Activated CD8-positive, alpha-beta memory T cell treated with anti-CD3 and anti-CD28 coated beads, Interleukin-2, amount 10 ng/mL, durations not matched to agents 7 days and 5 days (primary cell): ENCODE measurements at regions not wholly inside any gene's neighbourhood (a gene's known extent, or its start where the extent isn't known, plus 50 kb on each side); places are given as distances from the start of the nearest gene placed in this dataset.

ENCODE experiments used
- ATAC-seq: fragments of 150-1000 bp; cut with Tn5 transposase; one replicate; pipeline ENCODE4 v1.10.0; 2021; ENCODE audit warnings: moderate library complexity
- CTCF ChIA-PET: fragments of 350-600 bp; sonication (Branson Sonifier 250); formaldehyde crosslinking; loops from one replicate; lab custom pipeline; 2021; ENCODE audit warnings: antibody characterized with exemption; lab: Charles Lee
- DNase-seq: peaks from one replicate; pipeline ENCODE4 v3.0.0-alpha.2; 2020
- H3K27ac Mint-ChIP-seq: one replicate; pipeline ENCODE4 v1.8.0; 2021; ENCODE audit warnings: mild to moderate bottlenecking, mixed read lengths
- H3K27me3 Mint-ChIP-seq: one replicate; pipeline ENCODE4 v1.8.0; 2021; ENCODE audit warnings: mixed read lengths
- H3K36me3 Mint-ChIP-seq: one replicate; pipeline ENCODE4 v1.8.0; 2021; ENCODE audit warnings: mild to moderate bottlenecking, mixed read lengths
- H3K4me1 Mint-ChIP-seq: one replicate; pipeline ENCODE4 v1.8.0; 2021; ENCODE audit warnings: mixed read lengths
- H3K4me3 Mint-ChIP-seq: one replicate; pipeline ENCODE4 v1.8.0; 2021; ENCODE audit warnings: mild to moderate bottlenecking, moderate library complexity, mixed read lengths
- H3K9me3 Mint-ChIP-seq: one replicate; pipeline ENCODE4 v1.8.0; 2022; ENCODE audit warnings: low read depth, mixed read lengths

- CTCF ChIA-PET = no interaction called here
- no peak for DNase-seq
- Mint-ChIP-seq H3K36me3 (peaks cover 11% of the 10 kb centered on the region), H3K27ac (no peak overlapping the region), H3K9me3 (peaks cover 3% of the 10 kb centered on the region), H3K4me1 (peaks cover 13% of the 10 kb centered on the region), H3K4me3 (no peak overlapping the region), H3K27me3 (no peaks in the 10 kb centered on the region)
- ATAC-seq = no peak
Observed at GRCh38 chr7:7108931-7109330, 73.4 kb upstream of the C1GALT1 start.

- Mint-ChIP-seq H3K9me3 (peaks cover 3% of the 10 kb centered on the region), H3K27ac (no peak overlapping the region), H3K27me3 (peaks cover 3% of the 10 kb centered on the region), H3K36me3 (peaks cover 11% of the 10 kb centered on the region), H3K4me3 (no peak overlapping the region), H3K4me1 (peaks cover 7% of the 10 kb centered on the region)
- CTCF ChIA-PET = no interaction called here
- no peak for DNase-seq
- no peak for ATAC-seq
Observed at GRCh38 chr7:7109934-7110333, 72.4 kb upstream of the C1GALT1 start.

- DNase-seq (no peak), ATAC-seq (no peak)
- Mint-ChIP-seq H3K9me3 (peaks cover 3% of the 10 kb centered on the region), H3K27ac (no peak overlapping the region), H3K27me3 (peaks cover 3% of the 10 kb centered on the region), H3K4me3 (no peak overlapping the region), H3K4me1 (no peaks in the 10 kb centered on the region), H3K36me3 (peaks cover 11% of the 10 kb centered on the region)
- CTCF ChIA-PET = interaction anchor here (0.9 kb wide), 1 partner anchor 429 kb away, joined by 3 read pairs; no protein-coding TSS in a partner anchor
Observed at GRCh38 chr7:7110706-7111105, 71.6 kb upstream of the C1GALT1 start.

- DNase-seq (no peak), ATAC-seq (no peak)
- no peak overlapping the region for H3K27ac Mint-ChIP-seq
- peaks cover 3% of the 10 kb centered on the region for H3K9me3 Mint-ChIP-seq
- CTCF ChIA-PET = interaction anchor here (1.0 to 2.1 kb wide), 2 partner anchors 10 to 273 kb away, joined by 3 to 8 read pairs; no protein-coding TSS in a partner anchor
- no peaks in the 10 kb centered on the region for H3K4me1 Mint-ChIP-seq
- peaks cover 3% of the 10 kb centered on the region for H3K27me3 Mint-ChIP-seq
- H3K4me3 Mint-ChIP-seq = no peak overlapping the region
- H3K36me3 Mint-ChIP-seq = peaks cover 8% of the 10 kb centered on the region
Observed at GRCh38 chr7:7112868-7113267, 69.5 kb upstream of the C1GALT1 start.

- H3K4me1 Mint-ChIP-seq = no peaks in the 10 kb centered on the region
- peaks cover 3% of the 10 kb centered on the region for H3K27me3 Mint-ChIP-seq
- no peak overlapping the region for H3K27ac Mint-ChIP-seq
- H3K36me3 Mint-ChIP-seq = peaks cover 3% of the 10 kb centered on the region
- peaks cover 3% of the 10 kb centered on the region for H3K9me3 Mint-ChIP-seq
- DNase-seq = no peak
- CTCF ChIA-PET = interaction anchor here (1.0 kb wide), 1 partner anchor 9 kb away, joined by 3 read pairs; no protein-coding TSS in a partner anchor
- no peak for ATAC-seq
- no peak overlapping the region for H3K4me3 Mint-ChIP-seq
Observed at GRCh38 chr7:7114575-7115291, 67.6 kb upstream of the C1GALT1 start.

GRCh38 chr7:7117935-7118586 lies 64.3 kb upstream of the C1GALT1 start:
- H3K9me3 Mint-ChIP-seq = no peaks in the 10 kb centered on the region
- H3K4me1 Mint-ChIP-seq = no peaks in the 10 kb centered on the region
- no peak for ATAC-seq
- peaks cover 5% of the 10 kb centered on the region for H3K27me3 Mint-ChIP-seq
- H3K27ac Mint-ChIP-seq = no peak overlapping the region
- no peak overlapping the region for H3K4me3 Mint-ChIP-seq
- CTCF ChIA-PET = interaction anchor here (1.0 kb wide), 1 partner anchor 15 kb away, joined by 3 read pairs; no protein-coding TSS in a partner anchor
- no peaks in the 10 kb centered on the region for H3K36me3 Mint-ChIP-seq
- no peak for DNase-seq

- no peaks in the 10 kb centered on the region for H3K9me3 Mint-ChIP-seq
- no peak overlapping the region for H3K27ac Mint-ChIP-seq
- no peaks in the 10 kb centered on the region for H3K4me1 Mint-ChIP-seq
- ATAC-seq = no peak
- H3K27me3 Mint-ChIP-seq = peaks cover 5% of the 10 kb centered on the region
- CTCF ChIA-PET = no interaction called here
- no peak overlapping the region for H3K4me3 Mint-ChIP-seq
- DNase-seq = no peak
- H3K36me3 Mint-ChIP-seq = no peaks in the 10 kb centered on the region
Observed at GRCh38 chr7:7118822-7119221, 63.5 kb upstream of the C1GALT1 start.

- no peak for ATAC-seq
- Mint-ChIP-seq H3K9me3 (no peaks in the 10 kb centered on the region), H3K36me3 (no peaks in the 10 kb centered on the region), H3K4me3 (no peak overlapping the region), H3K27ac (no peak overlapping the region), H3K27me3 (peaks cover 3% of the 10 kb centered on the region), H3K4me1 (no peaks in the 10 kb centered on the region)
- CTCF ChIA-PET = interaction anchor here (1.0 kb wide), 1 partner anchor 16 kb away, joined by 3 read pairs; no protein-coding TSS in a partner anchor
- no peak for DNase-seq
Observed at GRCh38 chr7:7119729-7120128, 62.6 kb upstream of the C1GALT1 start.

- no peak for ATAC-seq
- peaks cover 3% of the 10 kb centered on the region for H3K27me3 Mint-ChIP-seq
- no peak overlapping the region for H3K27ac Mint-ChIP-seq
- CTCF ChIA-PET = interaction anchor here (1.5 kb wide), 1 partner anchor 19 kb away, joined by 3 read pairs; no protein-coding TSS in a partner anchor
- H3K9me3 Mint-ChIP-seq = no peaks in the 10 kb centered on the region
- no peaks in the 10 kb centered on the region for H3K36me3 Mint-ChIP-seq
- H3K4me3 Mint-ChIP-seq = no peak overlapping the region
- no peaks in the 10 kb centered on the region for H3K4me1 Mint-ChIP-seq
- DNase-seq = no peak
Observed at GRCh38 chr7:7122033-7122478, 60.3 kb upstream of the C1GALT1 start.

GRCh38 chr7:7122701-7123281 lies 59.6 kb upstream of the C1GALT1 start:
- no peak overlapping the region for H3K27ac Mint-ChIP-seq
- ATAC-seq = no peak
- no peaks in the 10 kb centered on the region for H3K4me1 Mint-ChIP-seq
- no peak overlapping the region for H3K4me3 Mint-ChIP-seq
- CTCF ChIA-PET = interaction anchor here (1.5 kb wide), 1 partner anchor 20 kb away, joined by 3 read pairs; no protein-coding TSS in a partner anchor
- no peaks in the 10 kb centered on the region for H3K36me3 Mint-ChIP-seq
- H3K9me3 Mint-ChIP-seq = no peaks in the 10 kb centered on the region
- peaks cover 3% of the 10 kb centered on the region for H3K27me3 Mint-ChIP-seq
- DNase-seq = no peak

- Mint-ChIP-seq H3K4me3 (no peak overlapping the region), H3K9me3 (no peaks in the 10 kb centered on the region), H3K27ac (no peak overlapping the region), H3K36me3 (no peaks in the 10 kb centered on the region), H3K27me3 (peaks cover 3% of the 10 kb centered on the region), H3K4me1 (no peaks in the 10 kb centered on the region)
- CTCF ChIA-PET = no interaction called here
- no peak for DNase-seq
- ATAC-seq = no peak
Observed at GRCh38 chr7:7125963-7126362, 56.4 kb upstream of the C1GALT1 start.

- CTCF ChIA-PET = no interaction called here
- ATAC-seq = no peak
- H3K27me3 Mint-ChIP-seq = no peaks in the 10 kb centered on the region
- no peaks in the 10 kb centered on the region for H3K4me1 Mint-ChIP-seq
- no peaks in the 10 kb centered on the region for H3K36me3 Mint-ChIP-seq
- H3K9me3 Mint-ChIP-seq = no peaks in the 10 kb centered on the region
- H3K4me3 Mint-ChIP-seq = no peak overlapping the region
- DNase-seq = no peak
- H3K27ac Mint-ChIP-seq = no peak overlapping the region
Observed at GRCh38 chr7:7127773-7128172, 54.6 kb upstream of the C1GALT1 start.

- Mint-ChIP-seq H3K36me3 (no peaks in the 10 kb centered on the region), H3K4me3 (no peak overlapping the region), H3K27ac (no peak overlapping the region), H3K9me3 (no peaks in the 10 kb centered on the region), H3K4me1 (no peaks in the 10 kb centered on the region), H3K27me3 (peaks cover 6% of the 10 kb centered on the region)
- DNase-seq = no peak
- CTCF ChIA-PET = no interaction called here
- ATAC-seq = no peak
Observed at GRCh38 chr7:7129381-7129780, 53.0 kb upstream of the C1GALT1 start.
